ENCODE measurements at regions not wholly inside any gene's neighbourhood (a gene's known extent, or its start where the extent isn't known, plus 50 kb on each side); places are given as distances from the start of the nearest gene placed in this dataset.

DNA sequence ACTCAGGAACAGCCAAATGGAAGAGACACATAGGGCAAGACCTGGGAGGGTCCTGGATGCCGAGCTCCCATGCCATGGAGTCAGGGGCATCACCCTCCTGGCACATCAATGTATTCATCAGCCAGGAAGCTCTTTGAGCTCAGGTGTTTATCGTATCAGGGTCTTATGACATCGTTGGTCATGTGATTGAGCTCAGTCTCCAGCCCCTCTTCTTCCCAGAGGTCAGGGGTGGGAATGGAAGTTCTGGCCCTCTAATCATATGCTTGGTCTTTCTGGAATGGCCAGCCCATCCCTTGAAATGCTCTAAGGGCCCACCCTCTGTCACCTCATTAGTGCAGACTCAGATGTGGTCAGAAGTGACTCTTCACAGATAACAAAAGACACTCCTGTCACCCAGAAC, 52.4 kb upstream of the TULP4 start:
- H3K4me3 ChIP-seq (ENCODE audit: low read depth, low read length), result no peak overlapping the region
- H3K9ac ChIP-seq, result no peak overlapping the region
- TF ChIP-seq, protein P1, sequence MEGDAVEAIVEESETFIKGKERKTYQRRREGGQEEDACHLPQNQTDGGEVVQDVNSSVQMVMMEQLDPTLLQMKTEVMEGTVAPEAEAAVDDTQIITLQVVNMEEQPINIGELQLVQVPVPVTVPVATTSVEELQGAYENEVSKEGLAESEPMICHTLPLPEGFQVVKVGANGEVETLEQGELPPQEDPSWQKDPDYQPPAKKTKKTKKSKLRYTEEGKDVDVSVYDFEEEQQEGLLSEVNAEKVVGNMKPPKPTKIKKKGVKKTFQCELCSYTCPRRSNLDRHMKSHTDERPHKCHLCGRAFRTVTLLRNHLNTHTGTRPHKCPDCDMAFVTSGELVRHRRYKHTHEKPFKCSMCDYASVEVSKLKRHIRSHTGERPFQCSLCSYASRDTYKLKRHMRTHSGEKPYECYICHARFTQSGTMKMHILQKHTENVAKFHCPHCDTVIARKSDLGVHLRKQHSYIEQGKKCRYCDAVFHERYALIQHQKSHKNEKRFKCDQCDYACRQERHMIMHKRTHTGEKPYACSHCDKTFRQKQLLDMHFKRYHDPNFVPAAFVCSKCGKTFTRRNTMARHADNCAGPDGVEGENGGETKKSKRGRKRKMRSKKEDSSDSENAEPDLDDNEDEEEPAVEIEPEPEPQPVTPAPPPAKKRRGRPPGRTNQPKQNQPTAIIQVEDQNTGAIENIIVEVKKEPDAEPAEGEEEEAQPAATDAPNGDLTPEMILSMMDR (IDR thresholded peaks at IDR 0.05), result no peak

DNA sequence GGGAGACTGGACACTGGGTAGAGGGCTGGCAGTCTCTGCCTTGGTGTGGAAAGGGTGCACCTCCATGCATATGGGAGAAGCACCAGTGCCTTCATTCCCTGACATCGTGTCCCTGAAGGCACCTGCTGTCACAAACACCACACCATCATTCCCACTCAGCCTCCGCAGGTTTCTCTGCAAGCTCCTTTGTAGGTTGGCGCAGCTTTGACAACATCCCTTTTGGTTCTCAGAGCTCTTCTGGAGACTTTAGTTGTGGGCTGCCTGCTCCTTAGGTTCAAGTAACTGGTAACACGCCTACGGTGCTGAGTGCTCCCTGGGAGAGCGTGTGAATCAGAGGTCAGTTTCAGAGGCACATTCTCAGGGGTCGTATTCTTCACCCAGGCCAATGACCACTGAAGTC, 50.2 kb upstream of the TULP4 start:
- peaks cover 44% of the 10 kb centered on the region for H3K79me2 ChIP-seq
- no peaks in the 10 kb centered on the region for H3K9me3 ChIP-seq (ENCODE audit: control insufficient read depth, low read length)
- no peaks in the 10 kb centered on the region for H3K4me1 ChIP-seq
- no peak overlapping the region for H3K4me2 ChIP-seq (ENCODE audit: low read length)
- H3K27me3 ChIP-seq (ENCODE audit: control insufficient read depth, insufficient read depth, low read length), result no peaks in the 10 kb centered on the region
- H3K27ac ChIP-seq, result no peak overlapping the region
- no peak overlapping the region for H3K9ac ChIP-seq
- H2AFZ ChIP-seq, result no peak overlapping the region
- no peaks in the 10 kb centered on the region for H3K36me3 ChIP-seq (ENCODE audit: control insufficient read depth, insufficient read depth, low read length)
- no peak overlapping the region for H3K4me3 ChIP-seq (ENCODE audit: low read depth, low read length)
- TF ChIP-seq, protein P1 (IDR thresholded peaks at IDR 0.05), result no peak

More for the DNA sequence above, 52.4 kb upstream of the TULP4 start:
- Histone ChIP-seq H3K9me3 (ENCODE audit: control insufficient read depth, low read length) (no peaks in the 10 kb centered on the region), H3K27me3 (ENCODE audit: control insufficient read depth, insufficient read depth, low read length) (no peaks in the 10 kb centered on the region), H3K4me1 (peaks cover 8% of the 10 kb centered on the region), H3K4me2 (ENCODE audit: low read length) (no peak overlapping the region), H3K27ac (no peak overlapping the region), H3K79me2 (peaks cover 58% of the 10 kb centered on the region), H3K36me3 (ENCODE audit: control insufficient read depth, insufficient read depth, low read length) (no peaks in the 10 kb centered on the region), H2AFZ (no peak overlapping the region)

All from parathyroid adenoma (tissue), 2 donors.